Ishikawa (cell line): ENCODE measurements at regions not wholly inside any gene's neighbourhood (a gene's known extent, or its start where the extent isn't known, plus 50 kb on each side); places are given as distances from the start of the nearest gene placed in this dataset.

Experiments used
- CEBPB ChIP-seq: IDR thresholded peaks from 2 replicates; pipeline ENCODE4 v1.6.1; 2012
- CREB1 ChIP-seq: IDR thresholded peaks from 2 replicates; pipeline ENCODE4 v1.6.1; 2012; ENCODE audit warnings: low read depth
- EGR1 ChIP-seq: IDR thresholded peaks from 2 replicates; pipeline ENCODE4 v1.6.1; 2012
- EP300 ChIP-seq: IDR thresholded peaks from 2 replicates; pipeline ENCODE4 v1.6.1; 2012; ENCODE audit warnings: borderline replicate concordance
- FOXM1 ChIP-seq: IDR thresholded peaks from 2 replicates; pipeline ENCODE4 v1.6.1; 2012; ENCODE audit warnings: low read depth, borderline replicate concordance
- MAX ChIP-seq: IDR thresholded peaks from 2 replicates; pipeline ENCODE4 v1.6.1; 2012
- NFIC ChIP-seq: IDR thresholded peaks from 2 replicates; pipeline ENCODE4 v1.6.1; 2012
- RAD21 ChIP-seq: IDR thresholded peaks from 2 replicates; pipeline ENCODE4 v1.6.1; 2012; ENCODE audit warnings: low read depth
- REST ChIP-seq: IDR thresholded peaks from 2 replicates; pipeline ENCODE4 v1.6.1; 2012; ENCODE audit warnings: low read depth, mild to moderate bottlenecking
- TAF1 ChIP-seq: IDR thresholded peaks from 2 replicates; pipeline ENCODE4 v1.6.1; 2012; ENCODE audit warnings: low read depth, mild to moderate bottlenecking
- TCF12 ChIP-seq: IDR thresholded peaks from 2 replicates; pipeline ENCODE4 v1.6.1; 2012; ENCODE audit warnings: low read depth
- TEAD4 ChIP-seq: IDR thresholded peaks from 2 replicates; pipeline ENCODE4 v1.6.1; 2012
- USF1 ChIP-seq: IDR thresholded peaks from 2 replicates; pipeline ENCODE4 v1.6.1; 2012
- YY1 ChIP-seq: IDR thresholded peaks from 2 replicates; pipeline ENCODE4 v1.6.1; 2012; ENCODE audit warnings: low read depth
- ZBTB7A ChIP-seq: IDR thresholded peaks from 2 replicates; pipeline ENCODE4 v1.6.1; 2012; ENCODE audit warnings: low read depth

GRCh38 chr7:84589012-84589411, 394.4 kb upstream of the SEMA3A start:
- TF ChIP-seq ZBTB7A (no peak), EP300 (no peak), TCF12 (no peak), REST (no peak), TAF1 (no peak), RAD21 (no peak), USF1 (no peak), CEBPB (no peak), MAX (no peak), NFIC (no peak), FOXM1 (no peak), CREB1 (no peak), TEAD4 (no peak), EGR1 (no peak), YY1 (no peak)

- TF ChIP-seq USF1 (no peak), NFIC (no peak), RAD21 (no peak), MAX (no peak), YY1 (no peak), CEBPB (no peak), TEAD4 (no peak), ZBTB7A (no peak), EGR1 (no peak), EP300 (no peak), TCF12 (no peak)
Observed at GRCh38 chr7:84583331-84583730, 388.7 kb upstream of the SEMA3A start.

GRCh38 chr7:84582747-84583146, 388.2 kb upstream of the SEMA3A start:
- no peak for TF ChIP-seq RAD21
- TF ChIP-seq CREB1 = no peak
- no peak for TF ChIP-seq FOXM1
- TF ChIP-seq REST = no peak
- TF ChIP-seq EGR1 = no peak
- TF ChIP-seq TAF1 = no peak
- no peak for TF ChIP-seq EP300
- no peak for TF ChIP-seq CEBPB
- TF ChIP-seq MAX = no peak
- no peak for TF ChIP-seq ZBTB7A
- no peak for TF ChIP-seq USF1
- TF ChIP-seq YY1 = no peak
- TF ChIP-seq NFIC = no peak
- no peak for TF ChIP-seq TCF12
- TF ChIP-seq TEAD4 = no peak

- TF ChIP-seq TEAD4 (no peak), USF1 (no peak), YY1 (no peak), EGR1 (no peak), TCF12 (no peak), ZBTB7A (no peak), NFIC (no peak)
Observed at GRCh38 chr7:84578825-84579224, 384.2 kb upstream of the SEMA3A start.

GRCh38 chr7:84568781-84569180, 374.2 kb upstream of the SEMA3A start:
- TF ChIP-seq RAD21 (no peak), YY1 (no peak), CEBPB (no peak), MAX (no peak), EGR1 (no peak), TAF1 (no peak)
